ENCODE measurements at regions not wholly inside any gene's neighbourhood (a gene's known extent, or its start where the extent isn't known, plus 50 kb on each side); places are given as distances from the start of the nearest gene placed in this dataset.
A peak's percentile ranks its signal among the peaks of the same experiment; 100 is the strongest.

DNA sequence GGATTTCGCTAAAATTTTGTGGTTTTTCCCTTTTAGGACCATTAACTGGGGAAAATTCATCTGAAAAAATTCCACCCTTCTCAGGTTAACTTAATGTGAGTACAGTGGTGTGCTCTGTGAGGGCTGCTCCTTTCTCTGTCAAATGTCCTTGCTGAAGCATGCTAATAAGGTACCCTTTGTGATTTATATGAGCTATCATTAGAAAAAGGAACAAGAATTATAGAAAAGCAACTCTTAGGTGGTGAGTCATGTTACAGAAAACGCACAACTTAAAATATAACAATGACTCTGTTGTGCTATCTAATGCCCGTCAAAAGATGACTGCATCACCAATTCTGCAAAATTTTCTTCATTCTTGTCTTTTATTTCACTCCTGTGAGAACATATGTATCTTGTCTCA is 162.0 kb upstream of the MAGI2 start:
- TF ChIP-seq, protein P1, sequence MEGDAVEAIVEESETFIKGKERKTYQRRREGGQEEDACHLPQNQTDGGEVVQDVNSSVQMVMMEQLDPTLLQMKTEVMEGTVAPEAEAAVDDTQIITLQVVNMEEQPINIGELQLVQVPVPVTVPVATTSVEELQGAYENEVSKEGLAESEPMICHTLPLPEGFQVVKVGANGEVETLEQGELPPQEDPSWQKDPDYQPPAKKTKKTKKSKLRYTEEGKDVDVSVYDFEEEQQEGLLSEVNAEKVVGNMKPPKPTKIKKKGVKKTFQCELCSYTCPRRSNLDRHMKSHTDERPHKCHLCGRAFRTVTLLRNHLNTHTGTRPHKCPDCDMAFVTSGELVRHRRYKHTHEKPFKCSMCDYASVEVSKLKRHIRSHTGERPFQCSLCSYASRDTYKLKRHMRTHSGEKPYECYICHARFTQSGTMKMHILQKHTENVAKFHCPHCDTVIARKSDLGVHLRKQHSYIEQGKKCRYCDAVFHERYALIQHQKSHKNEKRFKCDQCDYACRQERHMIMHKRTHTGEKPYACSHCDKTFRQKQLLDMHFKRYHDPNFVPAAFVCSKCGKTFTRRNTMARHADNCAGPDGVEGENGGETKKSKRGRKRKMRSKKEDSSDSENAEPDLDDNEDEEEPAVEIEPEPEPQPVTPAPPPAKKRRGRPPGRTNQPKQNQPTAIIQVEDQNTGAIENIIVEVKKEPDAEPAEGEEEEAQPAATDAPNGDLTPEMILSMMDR (conservative IDR thresholded peaks at IDR 0.05): no peak
- DNase-seq (ENCODE audit: extremely low spot score, unreplicated experiment): no peak
- H3K9me3 Mint-ChIP-seq: no peaks in the 10 kb centered on the region
- no peak overlapping the region for H3K4me3 Mint-ChIP-seq
- no peaks in the 10 kb centered on the region for H3K27me3 Mint-ChIP-seq
- peaks cover 10% of the 10 kb centered on the region for H3K4me1 Mint-ChIP-seq (ENCODE audit: unreplicated experiment)
- H3K36me3 Mint-ChIP-seq: no peaks in the 10 kb centered on the region
- H3K27ac Mint-ChIP-seq: no peak overlapping the region

DNA sequence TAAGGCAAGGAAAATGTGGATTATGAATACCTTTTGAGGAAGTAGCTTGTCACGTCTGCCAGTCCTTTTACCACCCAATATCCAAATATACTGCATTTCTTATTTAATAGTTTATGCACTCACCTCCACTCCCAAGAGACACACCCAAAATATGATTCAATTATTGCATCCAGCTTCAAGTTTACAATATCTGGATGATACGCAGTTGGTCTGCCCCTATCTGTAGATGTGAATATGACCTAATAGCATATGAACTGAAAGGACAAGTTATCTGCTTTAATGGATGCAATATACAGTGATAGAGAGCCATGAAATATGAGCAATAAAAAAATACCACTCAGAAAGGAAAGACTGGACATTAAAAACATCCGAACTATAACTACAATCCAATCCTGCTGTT is 159.4 kb upstream of the MAGI2 start:
- H3K27me3 Mint-ChIP-seq: no peaks in the 10 kb centered on the region
- no peak for DNase-seq (ENCODE audit: extremely low spot score, unreplicated experiment)
- H3K4me1 Mint-ChIP-seq (ENCODE audit: unreplicated experiment): peaks cover 16% of the 10 kb centered on the region
- peaks cover 2% of the 10 kb centered on the region for H3K9me3 Mint-ChIP-seq
- no peaks in the 10 kb centered on the region for H3K36me3 Mint-ChIP-seq
- no peak overlapping the region for H3K27ac Mint-ChIP-seq
- H3K4me3 Mint-ChIP-seq: no peak overlapping the region
- TF ChIP-seq, protein P1 (conservative IDR thresholded peaks at IDR 0.05): no peak

DNA sequence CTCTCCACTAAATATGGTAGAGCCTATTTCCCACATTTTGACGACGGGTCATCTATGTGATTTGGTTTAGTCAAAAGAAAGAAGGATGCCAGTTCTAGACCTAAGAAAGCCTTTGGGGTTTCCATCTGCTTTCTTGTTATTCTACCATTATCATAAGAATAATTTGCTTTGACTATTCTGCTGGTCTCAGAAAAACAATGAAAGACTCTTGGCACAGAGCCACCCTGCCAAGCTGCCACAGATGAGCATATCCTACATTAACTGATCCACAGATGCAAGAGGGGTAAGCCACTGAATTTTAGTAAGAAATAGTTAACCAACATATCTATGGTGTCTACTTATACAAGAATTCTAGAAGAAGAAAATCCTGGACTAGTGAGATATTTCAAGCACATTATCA is 158.6 kb upstream of the MAGI2 start:
- H3K4me1 Mint-ChIP-seq (ENCODE audit: unreplicated experiment): peaks cover 20% of the 10 kb centered on the region

DNA sequence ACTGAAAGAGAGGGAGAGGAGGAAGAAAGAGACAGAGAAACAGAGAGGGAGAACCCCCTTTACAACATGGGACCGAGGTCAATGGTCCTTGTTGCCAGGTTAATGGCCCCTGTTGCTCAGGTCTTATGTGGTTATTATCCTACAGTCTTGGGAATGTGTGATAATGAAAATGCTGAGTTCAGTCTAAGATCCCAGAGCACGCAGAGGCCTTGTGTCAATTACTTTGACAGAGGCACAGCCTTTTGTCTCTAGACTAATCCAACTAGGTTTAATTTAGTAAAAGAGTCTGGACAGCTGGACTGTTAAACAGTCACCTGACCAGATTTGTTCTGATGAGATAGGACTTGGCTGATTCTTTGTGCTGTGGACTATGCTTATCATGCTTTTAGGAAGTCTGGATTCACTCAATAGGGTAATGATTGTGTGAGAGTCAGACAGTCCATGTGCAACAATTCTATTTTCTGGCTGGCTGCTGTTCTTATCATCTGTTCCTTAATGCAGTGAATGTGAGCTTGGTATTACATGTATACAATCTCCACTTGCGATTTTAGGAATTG is 157.4 kb upstream of the MAGI2 start:
- H3K27me3 Mint-ChIP-seq: no peaks in the 10 kb centered on the region
- no peak overlapping the region for H3K4me3 Mint-ChIP-seq
- no peaks in the 10 kb centered on the region for H3K36me3 Mint-ChIP-seq
- H3K9me3 Mint-ChIP-seq: peaks cover 5% of the 10 kb centered on the region
- H3K27ac Mint-ChIP-seq: no peak overlapping the region
- TF ChIP-seq, protein P1 (conservative IDR thresholded peaks at IDR 0.05): no peak
- no peak for DNase-seq (ENCODE audit: extremely low spot score, unreplicated experiment)
- peaks cover 16% of the 10 kb centered on the region for H3K4me1 Mint-ChIP-seq (ENCODE audit: unreplicated experiment)

More for the DNA sequence above, 158.6 kb upstream of the MAGI2 start:
- TF ChIP-seq, protein P1 (conservative IDR thresholded peaks at IDR 0.05): no peak
- H3K36me3 Mint-ChIP-seq: no peaks in the 10 kb centered on the region
- no peaks in the 10 kb centered on the region for H3K27me3 Mint-ChIP-seq
- H3K9me3 Mint-ChIP-seq: peaks cover 5% of the 10 kb centered on the region
- no peak overlapping the region for H3K4me3 Mint-ChIP-seq
- no peak overlapping the region for H3K27ac Mint-ChIP-seq
- DNase-seq (ENCODE audit: extremely low spot score, unreplicated experiment): no peak

DNA sequence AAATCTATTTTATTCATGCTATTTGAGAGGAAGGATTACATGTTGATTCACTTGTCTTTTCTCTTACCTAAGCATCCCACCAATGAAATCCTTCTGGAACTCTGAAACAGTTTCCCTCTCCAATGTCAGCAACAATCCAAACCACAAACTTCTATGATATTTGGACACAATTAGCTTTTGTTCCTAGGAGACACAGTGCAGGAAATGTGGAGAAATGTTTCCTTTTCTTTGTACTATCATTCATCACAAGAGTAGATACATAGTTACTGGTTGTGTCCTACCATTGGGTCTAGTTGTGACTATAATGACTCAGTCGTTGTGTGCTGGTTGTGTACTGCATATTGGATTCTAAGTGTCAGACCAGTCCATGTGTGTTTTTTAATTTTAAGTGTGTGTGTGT is 156.8 kb upstream of the MAGI2 start:
- no peak overlapping the region for H3K4me3 Mint-ChIP-seq
- no peak for DNase-seq (ENCODE audit: extremely low spot score, unreplicated experiment)
- H3K9me3 Mint-ChIP-seq: peaks cover 5% of the 10 kb centered on the region
- no peak overlapping the region for H3K27ac Mint-ChIP-seq
- no peaks in the 10 kb centered on the region for H3K27me3 Mint-ChIP-seq
- H3K4me1 Mint-ChIP-seq (ENCODE audit: unreplicated experiment): peaks cover 15% of the 10 kb centered on the region
- TF ChIP-seq, protein P1 (conservative IDR thresholded peaks at IDR 0.05): no peak
- no peaks in the 10 kb centered on the region for H3K36me3 Mint-ChIP-seq

DNA sequence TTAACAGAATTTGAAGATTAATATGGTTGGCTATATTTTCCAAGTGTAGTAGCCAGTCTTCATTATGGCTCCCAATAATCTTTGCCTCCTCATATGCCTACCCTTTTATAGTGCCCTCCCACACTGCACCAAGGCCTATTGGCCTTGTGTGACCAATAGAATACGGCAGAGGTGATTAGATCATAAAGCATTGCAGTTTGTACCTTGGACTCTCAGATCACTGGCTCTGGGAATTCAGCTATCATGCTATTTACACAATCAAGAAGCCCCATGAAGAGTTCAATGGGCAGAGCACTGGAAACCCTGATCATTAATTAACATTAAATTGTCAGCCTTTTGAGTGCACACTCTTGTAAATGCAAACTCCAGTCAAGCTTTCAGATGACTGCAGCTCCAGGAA is 154.5 kb upstream of the MAGI2 start:
- Mint-ChIP-seq H3K27me3 (no peaks in the 10 kb centered on the region), H3K4me1 (ENCODE audit: unreplicated experiment) (peaks cover 15% of the 10 kb centered on the region), H3K36me3 (no peaks in the 10 kb centered on the region), H3K4me3 (no peak overlapping the region), H3K27ac (peak overlapping the region; percentile 65), H3K9me3 (peaks cover 5% of the 10 kb centered on the region)
- TF ChIP-seq, protein P1 (conservative IDR thresholded peaks at IDR 0.05): no peak
- DNase-seq (ENCODE audit: extremely low spot score, unreplicated experiment): no peak

Measured in type B pancreatic cell (in vitro differentiated cells).